GM13976 (cell line): ENCODE measurements at regions not wholly inside any gene's neighbourhood (a gene's known extent, or its start where the extent isn't known, plus 50 kb on each side); places are given as distances from the start of the nearest gene placed in this dataset.

ENCODE experiments used
- DNase-seq: peaks from one replicate; pipeline ENCODE4 v3.0.0; 2012; ENCODE audit warnings: low spot score
- in situ Hi-C: fragments of 300-500 bp; cut with MboI; formaldehyde crosslinking; loops from one replicate; pipeline ENCODE4 v1.12.0; 2022; ENCODE audit warnings: low sequenced_read_pairs, mixed read lengths, inconsistent platforms; ENCODE audit not compliant: unreplicated experiment
- TF ChIP-seq, protein P1 (sequence below): IDR thresholded peaks from 2 replicates; pipeline ENCODE4 v1.5.1; 2012; ENCODE audit warnings: borderline replicate concordance, mild to moderate bottlenecking; ENCODE audit not compliant: insufficient read depth; ENCODE audit errors: extremely low read depth, missing control alignments, control extremely low read depth

- in situ Hi-C loops = no loop called here
- TF ChIP-seq, protein P1, sequence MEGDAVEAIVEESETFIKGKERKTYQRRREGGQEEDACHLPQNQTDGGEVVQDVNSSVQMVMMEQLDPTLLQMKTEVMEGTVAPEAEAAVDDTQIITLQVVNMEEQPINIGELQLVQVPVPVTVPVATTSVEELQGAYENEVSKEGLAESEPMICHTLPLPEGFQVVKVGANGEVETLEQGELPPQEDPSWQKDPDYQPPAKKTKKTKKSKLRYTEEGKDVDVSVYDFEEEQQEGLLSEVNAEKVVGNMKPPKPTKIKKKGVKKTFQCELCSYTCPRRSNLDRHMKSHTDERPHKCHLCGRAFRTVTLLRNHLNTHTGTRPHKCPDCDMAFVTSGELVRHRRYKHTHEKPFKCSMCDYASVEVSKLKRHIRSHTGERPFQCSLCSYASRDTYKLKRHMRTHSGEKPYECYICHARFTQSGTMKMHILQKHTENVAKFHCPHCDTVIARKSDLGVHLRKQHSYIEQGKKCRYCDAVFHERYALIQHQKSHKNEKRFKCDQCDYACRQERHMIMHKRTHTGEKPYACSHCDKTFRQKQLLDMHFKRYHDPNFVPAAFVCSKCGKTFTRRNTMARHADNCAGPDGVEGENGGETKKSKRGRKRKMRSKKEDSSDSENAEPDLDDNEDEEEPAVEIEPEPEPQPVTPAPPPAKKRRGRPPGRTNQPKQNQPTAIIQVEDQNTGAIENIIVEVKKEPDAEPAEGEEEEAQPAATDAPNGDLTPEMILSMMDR = no peak
- no peak for DNase-seq
Observed at GRCh38 chr10:90213346-90213745, 512.0 kb downstream of the KIF20B start.

DNA sequence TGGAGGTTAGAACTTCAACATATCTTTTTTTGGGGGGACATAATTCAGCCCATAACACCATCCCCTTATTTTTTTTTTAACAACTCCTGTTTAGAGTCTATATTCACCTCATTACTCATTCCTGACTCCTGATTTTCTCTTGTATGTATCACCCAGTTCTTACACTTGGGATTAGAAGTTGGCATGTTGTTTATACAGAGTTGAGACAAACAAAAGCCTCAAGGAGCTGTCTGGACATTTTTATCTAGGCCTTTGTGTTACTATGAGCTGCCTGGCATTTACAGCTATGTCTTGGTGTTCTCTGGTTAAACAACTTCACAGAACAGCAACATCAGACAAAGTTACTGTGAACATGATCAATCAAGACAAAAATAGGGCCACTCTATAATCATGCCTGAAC is 517.5 kb downstream of the KIF20B start:
- DNase-seq = no peak
- TF ChIP-seq, protein P1 = no peak
- in situ Hi-C loops = no loop called here

GRCh38 chr10:90222372-90222771 is 521.0 kb downstream of the KIF20B start:
- TF ChIP-seq, protein P1 = no peak
- in situ Hi-C loops = no loop called here
- no peak for DNase-seq

DNA sequence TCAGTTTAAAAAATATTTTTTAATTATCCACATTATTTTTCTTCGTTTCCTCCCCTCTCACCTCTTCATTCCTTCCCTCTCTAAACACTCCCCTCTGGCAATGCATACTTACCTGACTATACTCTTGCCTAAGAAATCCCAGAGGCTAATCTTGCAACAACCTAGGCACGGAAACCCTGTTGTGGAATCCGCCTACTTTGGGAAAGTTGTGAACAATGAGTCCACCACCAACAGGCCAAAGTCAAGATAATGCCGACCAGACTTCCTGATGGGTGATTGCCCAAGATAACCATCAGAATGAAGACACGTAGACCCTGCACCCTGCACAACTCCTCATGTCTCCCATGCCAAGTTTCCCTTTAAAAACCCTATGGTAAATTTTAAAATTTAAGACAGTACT is 521.5 kb downstream of the KIF20B start:
- in situ Hi-C loops = no loop called here
- no peak for DNase-seq
- TF ChIP-seq, protein P1 = no peak

DNA sequence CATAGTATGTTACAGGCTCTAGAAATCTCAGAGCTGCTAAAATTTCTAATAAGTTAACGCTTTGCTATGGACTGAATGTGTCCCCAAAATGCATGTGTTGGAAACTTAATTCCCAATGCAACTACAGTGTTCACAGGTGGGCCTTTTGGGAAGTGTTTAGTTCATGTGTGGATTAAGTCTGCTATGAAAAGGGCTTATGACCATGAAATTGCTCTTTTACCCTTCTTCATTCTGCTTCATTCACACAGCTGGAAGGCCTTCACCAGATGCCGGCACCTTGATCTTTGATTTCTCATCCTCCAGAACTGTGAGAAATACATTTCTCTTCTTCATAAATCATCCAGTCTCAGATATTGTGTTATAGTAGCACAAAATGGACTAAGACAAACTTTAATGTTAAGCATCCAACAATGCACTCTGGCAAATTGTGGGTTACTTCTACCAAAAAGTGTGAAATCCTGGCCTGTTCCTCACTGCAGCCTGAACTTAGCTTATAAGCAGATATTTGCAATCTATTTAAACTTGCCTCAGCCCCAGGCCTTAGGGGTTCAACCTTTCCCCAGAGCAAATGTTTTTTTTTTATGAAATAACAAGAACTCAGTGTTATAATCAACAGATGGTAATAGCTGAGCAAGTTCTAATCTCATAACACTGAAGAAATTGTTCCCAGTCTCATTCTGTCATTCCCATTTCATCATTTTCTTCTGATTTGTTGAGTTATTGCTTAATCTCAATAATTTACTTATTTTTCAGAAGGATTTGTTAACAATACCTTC is 523.6 kb downstream of the KIF20B start:
- no peak for DNase-seq
- in situ Hi-C loops = no loop called here

GRCh38 chr10:90226517-90226916 is 525.1 kb downstream of the KIF20B start:
- TF ChIP-seq, protein P1 = no peak
- DNase-seq = no peak
- in situ Hi-C loops = no loop called here

More for the DNA sequence above, 523.6 kb downstream of the KIF20B start:
- TF ChIP-seq, protein P1 = no peak
